HG03108 (cell line): ENCODE measurements at regions not wholly inside any gene's neighbourhood (a gene's known extent, or its start where the extent isn't known, plus 50 kb on each side); places are given as distances from the start of the nearest gene placed in this dataset.

Experiments
- ATAC-seq: cut with Tn5 transposase; IDR thresholded peaks from one replicate; pipeline ENCODE4 v1.9.1; 2021; ENCODE audit warnings: moderate library complexity; ENCODE audit not compliant: unreplicated experiment

DNA sequence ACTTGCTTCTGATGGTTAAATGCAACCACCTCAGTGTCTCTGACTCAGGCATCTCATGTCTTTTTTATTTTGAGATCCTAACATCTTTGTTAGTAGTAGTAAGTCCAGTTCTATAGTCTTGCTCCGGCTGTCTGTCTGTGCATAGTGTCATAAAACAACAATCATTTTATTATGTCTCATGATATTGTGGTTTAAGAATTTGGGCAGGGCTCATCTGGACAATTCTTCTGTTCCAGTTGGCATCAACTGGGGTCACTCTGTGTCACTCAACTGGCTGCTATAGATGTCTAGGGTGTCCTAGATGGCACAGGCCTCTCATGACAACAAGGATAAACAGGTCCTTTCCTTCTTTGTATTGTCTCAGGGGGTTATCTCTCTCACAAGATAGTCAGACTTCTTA lies 299.6 kb upstream of the ZNF521 start:
- no peak for ATAC-seq

DNA sequence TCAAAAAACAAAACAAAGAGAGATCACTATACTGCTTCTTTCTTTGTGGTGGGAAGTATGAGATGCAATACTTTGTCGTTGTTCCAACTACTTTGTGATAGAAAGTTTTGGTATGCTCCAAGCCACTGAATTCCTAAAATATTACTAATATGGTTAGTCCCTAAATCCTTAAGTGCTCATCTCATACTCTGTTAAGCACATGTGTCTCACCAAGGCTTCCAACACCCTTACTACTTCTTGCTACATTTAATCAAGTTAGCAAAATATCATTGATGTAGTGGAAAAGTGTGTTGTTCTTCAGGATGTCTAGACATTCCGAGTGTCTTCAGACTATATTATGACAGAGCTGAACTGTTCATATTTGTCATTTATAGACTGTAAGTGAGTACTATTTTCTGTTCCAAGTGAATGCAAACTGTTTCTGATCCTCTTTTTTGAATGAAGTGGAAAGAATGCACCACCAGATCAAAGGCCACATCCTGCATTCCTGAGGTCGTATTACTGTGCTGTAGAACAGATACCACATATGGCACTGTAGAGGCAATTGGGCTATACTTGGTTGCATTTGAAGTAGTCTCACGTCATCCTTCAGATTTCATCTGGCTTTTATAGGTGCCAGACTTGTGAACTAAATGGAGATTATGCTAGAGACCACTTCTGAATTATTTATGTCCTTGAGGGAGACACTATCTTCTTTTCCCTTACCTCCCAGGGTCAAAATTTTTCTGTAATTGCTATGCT lies 298.4 kb upstream of the ZNF521 start:
- no peak for ATAC-seq

DNA sequence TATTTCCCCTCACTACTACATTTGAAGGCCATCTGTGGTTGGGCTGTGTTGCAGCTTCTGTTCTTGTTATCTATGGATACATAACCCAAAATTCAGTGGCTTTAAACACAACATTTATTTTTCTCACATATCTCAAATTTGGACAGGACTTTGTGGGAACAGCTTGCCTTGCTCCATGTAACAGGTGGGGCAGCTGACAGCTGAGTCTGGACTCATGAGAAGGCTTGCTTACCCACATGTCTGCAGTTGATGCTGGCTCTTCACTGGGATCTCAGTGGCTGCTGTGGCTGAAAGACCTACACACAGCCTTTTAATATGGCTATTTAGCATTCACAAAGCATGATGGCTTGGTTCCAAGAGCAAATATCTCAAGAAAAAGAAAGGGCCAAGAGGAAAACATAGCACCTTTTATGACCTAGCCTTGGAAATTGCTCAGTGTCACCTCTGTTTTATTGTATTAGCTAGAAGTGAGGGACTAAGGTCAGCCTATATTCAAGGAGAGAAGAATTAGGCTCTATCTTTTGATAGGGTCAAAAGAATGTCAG lies 296.8 kb upstream of the ZNF521 start:
- ATAC-seq, result no peak

DNA sequence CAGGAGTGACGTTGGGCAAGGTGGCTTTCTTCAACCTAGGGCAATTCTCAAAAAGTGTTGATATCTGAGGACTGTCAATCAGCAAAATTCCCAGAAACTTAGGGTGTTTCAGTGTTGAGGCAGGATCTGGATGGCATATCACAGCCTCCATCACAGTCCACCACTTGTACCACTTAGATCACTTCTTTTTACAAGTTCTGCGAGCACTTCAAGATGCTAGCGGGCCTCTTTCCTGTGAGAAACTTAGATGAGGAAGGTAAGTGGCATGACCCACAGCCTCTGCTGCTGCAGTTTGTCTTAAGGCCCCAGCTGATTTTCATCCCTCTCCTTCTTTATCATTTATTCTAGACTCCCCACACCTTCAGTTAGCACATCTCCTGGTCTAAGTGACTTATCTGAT lies 295.4 kb upstream of the ZNF521 start:
- no peak for ATAC-seq

DNA sequence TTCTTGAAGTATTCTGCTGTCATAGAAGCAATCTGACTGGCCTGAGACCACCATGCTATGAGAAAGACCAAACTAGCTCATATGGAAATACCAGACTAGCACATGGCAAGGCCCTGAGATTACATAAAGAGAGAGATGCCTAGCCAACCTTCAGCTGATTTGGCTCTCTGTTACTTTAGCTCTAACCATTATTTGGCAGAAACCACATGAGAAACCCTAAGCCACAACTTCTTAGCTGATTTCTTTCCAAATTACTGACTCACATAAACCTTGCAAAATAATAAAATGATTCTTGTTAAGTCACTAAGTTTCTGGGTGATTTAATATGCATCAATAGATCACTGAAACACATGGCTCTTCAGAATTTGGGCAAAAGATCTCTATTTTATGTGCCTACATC lies 295.0 kb upstream of the ZNF521 start:
- no peak for ATAC-seq

DNA sequence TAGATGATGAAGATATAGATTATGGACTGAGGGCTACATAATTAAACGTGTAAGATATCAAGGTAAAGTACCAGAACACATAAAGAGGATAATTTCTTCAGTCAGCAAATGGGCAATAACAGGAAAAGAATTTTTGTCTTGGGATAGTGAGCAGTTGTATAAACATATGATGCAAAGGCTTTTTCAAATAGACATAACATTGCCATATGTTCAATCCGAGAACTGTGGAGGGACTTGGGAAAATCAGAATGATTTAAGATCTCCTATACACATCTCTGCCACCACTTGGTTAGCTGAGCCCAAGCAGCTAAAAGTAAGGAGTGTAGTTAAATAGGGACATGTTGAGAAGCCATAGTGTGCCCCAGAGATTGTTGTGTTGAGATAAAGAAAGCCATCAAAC lies 287.6 kb upstream of the ZNF521 start:
- ATAC-seq, result no peak

DNA sequence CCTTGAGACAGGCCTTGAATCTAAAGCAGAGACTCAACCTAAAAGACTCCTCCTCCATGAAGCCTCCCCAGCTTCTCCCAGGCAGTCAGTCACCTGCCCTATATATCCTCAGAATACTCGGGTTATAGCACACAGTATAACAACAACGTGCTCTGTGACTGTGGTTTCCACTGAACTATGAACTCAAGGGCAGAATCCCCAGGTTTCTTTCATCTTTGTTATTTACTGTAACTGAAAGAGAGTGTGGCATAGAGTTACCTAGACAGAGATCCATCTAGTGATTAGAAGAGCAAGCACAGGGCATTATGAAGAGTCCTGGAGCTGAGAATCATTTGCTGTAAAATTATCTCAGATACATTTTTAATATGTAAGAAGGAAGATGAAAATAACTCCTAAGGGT lies 281.6 kb upstream of the ZNF521 start:
- no peak for ATAC-seq

DNA sequence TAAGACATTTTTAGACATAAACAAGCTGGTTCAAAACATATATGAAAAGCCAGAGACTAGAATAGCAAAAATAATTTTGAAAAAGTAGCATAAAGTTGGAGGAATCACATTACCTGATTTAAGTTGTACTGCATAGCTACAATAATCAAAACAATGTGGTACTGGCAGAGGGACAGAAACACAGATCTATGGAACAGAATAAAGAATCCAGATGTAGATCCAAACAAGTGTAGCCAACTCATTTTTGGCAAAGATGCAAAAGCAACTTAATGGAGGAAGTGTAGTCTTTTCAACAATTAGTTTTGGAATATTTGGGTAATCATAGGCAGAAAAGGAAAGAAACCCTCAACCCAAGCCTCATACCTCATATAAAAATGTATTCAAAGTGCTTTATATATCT lies 278.7 kb upstream of the ZNF521 start:
- ATAC-seq, result no peak

DNA sequence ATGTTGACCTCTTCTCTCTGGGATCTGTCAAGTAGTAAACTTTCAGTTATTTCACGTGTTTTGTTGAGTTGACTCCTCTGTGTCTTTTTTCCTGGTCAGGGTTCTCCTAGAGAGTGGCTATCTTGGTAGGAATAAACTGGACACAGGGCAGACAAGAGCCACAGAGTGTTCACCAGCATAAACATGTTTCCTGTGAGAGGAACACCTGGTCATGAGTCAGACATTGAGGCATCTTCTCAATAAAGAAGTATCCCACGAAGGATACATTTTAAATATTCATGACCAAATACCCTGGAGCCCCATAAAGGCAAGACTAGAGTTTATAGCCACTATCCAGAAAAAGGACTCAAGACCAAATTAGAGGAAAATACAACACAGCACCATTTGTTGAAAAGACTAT lies 269.7 kb upstream of the ZNF521 start:
- no peak for ATAC-seq

DNA sequence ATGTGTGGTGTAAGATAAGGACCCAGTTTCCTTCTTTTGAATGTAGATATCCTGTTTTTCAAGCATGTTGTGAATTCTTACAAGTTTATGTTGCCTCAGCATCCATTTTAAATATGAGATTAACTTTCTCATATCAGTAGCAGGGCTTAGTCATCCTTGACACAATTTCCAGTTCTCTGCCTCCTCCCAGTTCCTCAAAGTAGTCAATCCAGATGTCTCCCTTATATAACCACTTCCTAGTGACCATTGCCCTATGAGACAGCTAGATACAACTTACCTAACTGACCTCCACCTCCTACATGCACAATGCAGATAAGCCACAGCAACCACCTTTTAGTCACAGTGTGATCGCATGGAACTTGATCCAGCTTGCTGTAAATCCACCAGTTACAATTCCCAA lies 269.2 kb upstream of the ZNF521 start:
- ATAC-seq, result no peak

DNA sequence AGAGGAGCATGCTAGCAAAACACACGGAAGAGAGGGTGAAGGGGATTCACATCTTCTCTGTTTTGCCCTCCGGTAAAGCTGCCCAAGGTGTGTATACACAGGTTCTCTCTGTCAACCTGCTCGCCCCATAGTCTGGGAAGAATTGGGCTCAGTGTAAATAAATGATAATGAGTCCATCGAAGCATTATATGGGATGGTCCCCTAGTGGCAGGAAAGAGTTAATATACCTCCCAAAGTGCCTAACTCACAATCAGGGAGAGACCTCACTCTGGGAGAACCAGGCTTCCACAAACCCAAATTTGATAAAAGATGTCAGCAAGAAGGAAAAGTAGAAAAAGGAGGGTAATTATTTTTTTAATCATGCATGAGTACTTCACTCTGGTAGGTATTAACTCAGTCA lies 262.2 kb upstream of the ZNF521 start:
- no peak for ATAC-seq

DNA sequence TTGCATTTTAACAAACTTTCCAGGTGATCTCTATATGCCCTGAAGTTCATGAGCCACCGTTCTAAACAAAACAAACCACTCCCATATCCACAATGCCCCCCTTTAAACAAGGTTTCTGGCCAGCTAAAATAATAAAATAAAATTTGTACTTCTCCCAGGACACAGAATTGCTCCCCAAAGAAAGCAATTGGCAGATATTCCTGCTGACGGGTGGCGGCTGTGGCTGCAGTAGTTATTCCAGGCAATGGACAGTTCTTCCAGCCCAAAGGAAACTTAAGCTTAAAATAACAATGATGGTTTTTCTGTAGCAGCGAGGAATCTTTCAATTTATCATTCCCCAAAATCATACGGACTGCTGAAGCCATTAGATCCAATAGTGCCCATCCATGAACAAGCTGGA lies 260.5 kb upstream of the ZNF521 start:
- ATAC-seq, result no peak

DNA sequence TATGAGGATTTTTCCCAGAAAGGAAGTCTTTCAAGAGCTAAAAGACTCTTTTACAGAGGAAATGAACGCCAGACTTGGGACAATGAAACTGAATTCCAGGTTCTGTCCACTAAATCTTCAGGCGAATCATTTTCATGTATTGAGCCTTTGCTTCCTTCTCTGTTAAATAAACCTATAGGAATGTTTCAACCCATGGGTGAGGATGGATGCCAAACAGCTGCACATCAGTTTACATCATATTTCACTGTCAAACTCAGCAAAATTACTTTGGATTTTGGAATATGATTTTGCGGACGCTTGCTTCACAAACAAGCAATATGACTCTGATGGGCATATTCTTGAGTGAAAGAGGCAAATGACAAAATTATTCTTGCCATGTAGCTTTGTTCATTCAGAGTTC lies 256.1 kb upstream of the ZNF521 start:
- ATAC-seq, result no peak

DNA sequence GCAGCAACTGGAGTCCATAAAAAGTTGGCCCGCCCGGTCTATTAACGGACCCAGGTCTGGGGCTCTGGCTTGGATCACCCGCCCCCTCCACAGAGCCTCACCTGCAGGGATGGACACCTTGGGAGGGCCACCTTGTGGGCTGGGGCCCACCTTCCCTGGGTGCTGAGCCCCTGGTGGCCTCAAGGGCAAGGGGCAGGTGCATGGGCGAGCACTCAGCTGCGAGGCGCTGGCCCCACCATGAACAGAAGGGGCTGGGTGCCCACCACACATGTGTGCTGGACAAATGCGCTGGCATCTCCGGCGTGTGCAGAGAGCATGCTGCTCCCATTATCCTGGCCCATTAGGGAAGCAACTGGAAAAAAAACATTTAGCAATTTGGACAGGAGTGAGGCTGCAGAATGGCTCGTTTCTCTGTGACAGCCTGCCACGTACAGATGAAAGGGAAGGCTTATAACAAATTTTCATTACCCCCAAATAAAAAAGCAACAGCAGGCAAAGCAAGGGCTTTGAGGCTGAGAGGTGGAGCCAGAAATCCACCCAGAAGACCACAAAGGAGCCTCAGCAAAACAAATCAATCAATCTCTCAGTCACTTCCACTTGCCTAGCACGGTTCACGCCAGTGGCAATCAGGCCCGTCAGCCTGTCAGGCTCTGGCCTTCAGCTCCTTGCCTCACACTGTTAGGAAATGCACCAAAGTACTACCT lies 253.1 kb upstream of the ZNF521 start:
- no peak for ATAC-seq

DNA sequence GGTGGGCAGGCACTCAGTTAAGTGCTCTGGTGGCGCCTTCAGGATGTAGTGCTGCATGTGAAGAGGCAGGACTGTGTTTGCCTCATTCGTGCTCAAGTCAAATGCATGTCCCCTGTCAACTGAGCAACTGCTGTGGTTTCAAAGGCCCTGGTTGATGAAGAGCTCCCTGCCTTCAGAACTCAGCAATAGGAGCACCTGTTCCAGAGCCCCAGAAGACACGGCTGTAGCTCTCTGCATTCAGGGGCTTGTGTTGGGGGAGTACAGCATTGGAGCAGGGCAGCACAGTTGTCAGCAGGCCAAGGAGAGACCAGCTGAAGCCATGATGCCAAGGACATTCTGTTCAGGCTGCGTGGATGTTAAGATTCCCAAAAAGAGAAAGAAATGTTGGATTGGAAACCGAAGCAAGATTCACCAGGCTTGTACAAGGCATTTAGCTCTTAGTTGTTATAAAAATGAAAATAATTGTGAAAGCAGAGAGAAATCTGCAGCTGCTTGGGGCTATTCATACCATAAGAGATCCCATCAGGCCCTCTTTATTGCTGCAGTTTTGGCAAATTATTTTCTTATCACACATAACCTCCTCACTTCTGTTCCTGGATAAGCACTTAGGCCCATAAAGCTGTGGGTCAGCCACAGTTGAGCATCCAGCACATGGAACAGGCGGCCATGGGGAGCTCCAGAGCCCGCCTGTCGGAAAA lies 252.4 kb upstream of the ZNF521 start:
- ATAC-seq, result no peak

DNA sequence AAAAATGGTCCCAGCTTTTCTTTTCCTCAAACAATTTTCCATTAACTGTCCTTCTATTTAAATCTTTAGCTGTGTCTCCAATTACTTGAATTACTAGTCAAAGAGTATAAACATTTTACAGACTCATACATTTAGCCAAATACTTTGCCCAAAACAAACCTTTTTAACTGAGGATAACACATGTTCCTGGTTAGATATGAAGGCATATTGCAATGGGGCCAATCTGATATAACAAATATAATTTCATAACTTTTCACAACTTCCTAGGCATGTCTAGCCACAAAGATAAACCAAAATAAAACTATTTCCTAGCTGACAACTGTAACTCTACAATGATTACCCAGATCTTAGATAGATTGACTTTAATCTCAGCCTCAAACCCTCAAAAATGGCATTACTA lies 247.5 kb upstream of the ZNF521 start:
- ATAC-seq, result no peak

DNA sequence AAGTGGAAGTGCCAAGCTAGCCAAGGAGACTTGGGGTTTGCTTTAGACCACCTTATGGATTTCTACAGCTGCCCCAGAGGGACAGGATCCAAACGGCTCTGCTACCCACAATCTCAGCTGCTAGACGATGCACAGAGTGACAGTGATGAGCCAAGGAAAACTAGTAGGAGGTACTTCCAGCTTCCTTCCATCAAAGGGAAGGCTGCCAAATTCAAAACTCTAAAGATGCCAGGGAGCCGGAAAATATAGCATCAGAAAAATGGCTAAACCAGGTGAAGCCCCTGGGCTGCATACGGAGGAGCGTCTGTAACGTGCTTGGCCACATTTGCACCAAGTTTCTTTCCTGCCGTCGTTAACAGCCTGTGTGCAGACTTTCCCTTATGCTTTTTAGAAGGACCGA lies 245.5 kb upstream of the ZNF521 start:
- ATAC-seq, result no peak

DNA sequence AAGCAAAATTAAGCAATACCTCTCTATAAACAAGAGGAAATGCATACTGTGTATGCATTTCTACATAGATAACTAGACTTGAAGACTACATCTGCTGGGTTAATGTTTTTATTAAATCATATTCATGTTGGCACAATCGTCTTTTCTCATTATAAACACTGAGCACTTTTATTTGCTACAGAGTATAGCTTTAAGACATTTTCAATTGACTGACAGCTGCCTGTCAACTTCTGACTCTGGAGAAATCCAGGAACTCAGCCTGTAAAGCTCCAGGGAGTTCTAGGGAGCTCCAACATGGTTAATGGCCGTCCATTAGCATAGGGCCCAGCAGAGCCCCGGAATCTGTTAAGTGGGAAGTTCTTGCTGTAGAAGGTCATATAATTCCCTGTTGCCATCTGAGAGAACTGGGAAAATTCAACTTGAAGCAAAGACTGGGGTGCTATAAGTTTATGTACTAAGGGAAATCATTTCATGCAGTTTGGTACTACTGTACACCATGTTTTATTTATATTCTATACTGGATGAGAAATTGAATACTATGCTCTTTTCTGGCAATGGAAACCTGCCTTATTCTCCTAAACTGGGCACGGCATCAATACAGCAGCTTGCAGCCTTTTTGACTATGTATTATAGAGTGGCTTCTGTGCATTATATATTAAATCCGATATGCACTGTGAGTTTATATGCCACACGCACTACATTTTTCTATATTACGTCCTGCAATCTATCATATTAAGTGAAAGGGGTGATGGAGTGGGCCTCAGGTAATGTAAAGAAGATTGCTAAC lies 243.5 kb upstream of the ZNF521 start:
- no peak for ATAC-seq

DNA sequence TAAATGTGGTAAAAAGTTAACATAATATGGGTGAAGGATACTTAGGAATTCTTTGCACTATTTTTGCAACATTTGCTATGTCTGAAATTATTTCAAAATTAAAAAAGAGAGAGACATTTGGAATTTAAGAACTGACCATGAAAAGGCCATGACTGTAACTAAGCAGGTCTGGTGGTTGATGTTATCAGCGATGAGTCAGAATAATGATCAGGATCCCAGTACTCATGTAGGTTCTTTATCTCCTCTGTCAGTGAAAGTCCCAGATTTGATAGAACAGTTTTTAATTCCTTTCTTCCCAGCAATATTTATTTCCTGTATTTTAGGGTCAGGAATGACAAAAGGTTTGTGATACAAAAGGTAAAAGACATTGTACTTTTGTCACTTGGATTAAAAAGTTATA lies 242.4 kb upstream of the ZNF521 start:
- ATAC-seq, result no peak

DNA sequence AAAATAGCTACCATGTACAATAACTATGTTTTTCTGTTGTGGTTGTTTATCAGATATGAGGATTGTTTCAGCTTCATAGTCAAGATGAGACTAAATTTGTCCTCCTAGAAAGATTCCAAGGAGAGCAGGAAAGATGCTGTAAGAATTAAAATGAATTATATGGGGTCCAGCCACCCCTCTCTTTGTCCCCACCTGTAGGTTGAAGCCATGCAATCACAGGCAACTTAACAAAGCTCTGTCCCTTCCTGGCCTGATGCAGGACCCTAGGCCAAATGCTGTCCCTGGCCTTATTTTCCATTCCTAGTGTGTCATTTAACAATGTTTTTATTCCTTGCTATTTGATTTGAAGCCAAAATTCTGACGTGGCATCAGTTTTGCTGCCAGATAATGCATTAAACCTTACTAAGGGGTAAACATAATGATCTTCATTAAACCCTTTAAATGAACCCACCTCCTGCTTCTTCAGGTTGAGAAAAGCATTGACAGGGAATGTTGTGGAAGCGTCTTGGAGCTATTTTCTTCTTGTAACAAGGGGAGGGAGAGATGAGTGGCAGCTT lies 240.9 kb upstream of the ZNF521 start:
- ATAC-seq, result no peak

DNA sequence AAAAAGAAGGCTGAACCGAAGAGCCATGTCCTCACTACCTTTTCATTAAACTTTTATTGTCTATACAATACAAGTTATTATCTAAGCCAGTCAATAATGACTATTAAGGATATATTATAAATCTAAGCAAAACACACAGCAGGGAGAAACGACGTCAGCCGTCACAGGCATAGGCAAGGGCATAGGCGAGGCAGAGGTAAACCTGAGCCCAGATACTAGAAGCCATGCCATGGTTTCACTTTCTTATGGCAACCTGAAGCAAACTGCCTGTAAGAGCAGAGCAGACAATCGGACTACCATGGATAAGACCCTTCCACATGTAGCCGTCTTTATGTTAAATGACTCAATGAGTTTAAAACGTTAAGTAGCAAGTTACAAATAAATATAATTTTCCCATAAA lies 238.5 kb upstream of the ZNF521 start:
- no peak for ATAC-seq
